Uterus (tissue), 2 donors: ENCODE measurements at regions not wholly inside any gene's neighbourhood (a gene's known extent, or its start where the extent isn't known, plus 50 kb on each side); places are given as distances from the start of the nearest gene placed in this dataset.

Experiments
- CTCF ChIP-seq, 4 experiments: fragments of 200-600 bp in 2 of 4; fragments of 450-650 bp in 2 of 4; sonication (generic) in 2 of 4; IDR thresholded peaks; one replicate each; pipeline ENCODE4 v1.5.1; 2016 to 2019; ENCODE audit warnings: antibody characterized with exemption in 4 of 4, mild to moderate bottlenecking in 2 of 4, moderate library complexity in 1 of 4
- POLR2A ChIP-seq, 2 donors: fragments of 450-650 bp; IDR thresholded peaks; one replicate each; pipeline ENCODE4 v1.6.1; 2016; ENCODE audit warnings: antibody characterized with exemption in 2 of 2, mild to moderate bottlenecking in 1 of 2, moderate library complexity in 1 of 2

GRCh38 chr5:81820863-81821262, 70.0 kb upstream of the SSBP2 start:
- TF ChIP-seq POLR2A (IDR thresholded peaks at IDR 0.05) (no peak), CTCF (IDR thresholded peaks at IDR 0.05) (no peak)
